22Rv1 (cell line): ENCODE measurements at regions not wholly inside any gene's neighbourhood (a gene's known extent, or its start where the extent isn't known, plus 50 kb on each side); places are given as distances from the start of the nearest gene placed in this dataset.

Source experiments
- CTCF ChIP-seq: fragments of 450-650 bp; IDR thresholded peaks from 2 replicates; pipeline ENCODE4 v1.5.1; 2017; ENCODE audit warnings: mild to moderate bottlenecking
- ZFX ChIP-seq: fragments of 450-650 bp; IDR thresholded peaks from 2 replicates; pipeline ENCODE4 v1.6.1; 2017; ENCODE audit warnings: antibody characterized with exemption, borderline replicate concordance

- no peak for TF ChIP-seq CTCF
- no peak for TF ChIP-seq ZFX
These were observed 104.6 kb upstream of the ZC3H11B start for GRCh38 chr1:219717536-219717935.
